ENCODE measurements at regions not wholly inside any gene's neighbourhood (a gene's known extent, or its start where the extent isn't known, plus 50 kb on each side); places are given as distances from the start of the nearest gene placed in this dataset.

DNA sequence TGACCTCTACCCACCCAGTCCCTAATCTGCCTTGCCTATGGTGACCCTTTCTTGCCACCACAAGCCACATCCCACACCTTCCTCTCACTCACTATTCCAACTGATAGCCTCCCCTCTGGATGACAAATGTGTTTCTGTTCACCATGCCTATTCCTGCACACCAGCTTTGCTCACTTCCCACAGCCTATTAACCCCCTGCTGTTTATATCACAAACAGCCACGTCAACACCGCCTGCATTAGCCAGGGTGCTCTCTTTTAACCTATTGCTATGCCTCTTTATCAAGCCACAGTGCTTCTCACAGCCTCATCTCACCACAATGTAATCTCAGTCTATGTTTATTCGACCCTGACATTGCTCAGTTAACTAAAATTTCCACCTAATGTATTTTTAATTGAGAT is 271.8 kb downstream of the SUCLG1 start:
- Histone ChIP-seq H3K4me3 (no peak overlapping the region), H3K9me3 (no peaks in the 10 kb centered on the region), H3K27ac (no peak overlapping the region), H3K4me1 (no peaks in the 10 kb centered on the region), H3K27me3 (no peaks in the 10 kb centered on the region), H3K36me3 (no peaks in the 10 kb centered on the region)
- TF ChIP-seq, protein P1, sequence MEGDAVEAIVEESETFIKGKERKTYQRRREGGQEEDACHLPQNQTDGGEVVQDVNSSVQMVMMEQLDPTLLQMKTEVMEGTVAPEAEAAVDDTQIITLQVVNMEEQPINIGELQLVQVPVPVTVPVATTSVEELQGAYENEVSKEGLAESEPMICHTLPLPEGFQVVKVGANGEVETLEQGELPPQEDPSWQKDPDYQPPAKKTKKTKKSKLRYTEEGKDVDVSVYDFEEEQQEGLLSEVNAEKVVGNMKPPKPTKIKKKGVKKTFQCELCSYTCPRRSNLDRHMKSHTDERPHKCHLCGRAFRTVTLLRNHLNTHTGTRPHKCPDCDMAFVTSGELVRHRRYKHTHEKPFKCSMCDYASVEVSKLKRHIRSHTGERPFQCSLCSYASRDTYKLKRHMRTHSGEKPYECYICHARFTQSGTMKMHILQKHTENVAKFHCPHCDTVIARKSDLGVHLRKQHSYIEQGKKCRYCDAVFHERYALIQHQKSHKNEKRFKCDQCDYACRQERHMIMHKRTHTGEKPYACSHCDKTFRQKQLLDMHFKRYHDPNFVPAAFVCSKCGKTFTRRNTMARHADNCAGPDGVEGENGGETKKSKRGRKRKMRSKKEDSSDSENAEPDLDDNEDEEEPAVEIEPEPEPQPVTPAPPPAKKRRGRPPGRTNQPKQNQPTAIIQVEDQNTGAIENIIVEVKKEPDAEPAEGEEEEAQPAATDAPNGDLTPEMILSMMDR (IDR thresholded peaks at IDR 0.05), result no peak
- TF ChIP-seq POLR2AphosphoS5 (IDR thresholded peaks at IDR 0.05) (no peak), POLR2A (IDR thresholded peaks at IDR 0.05) (no peak), EP300 (IDR thresholded peaks at IDR 0.05) (no peak)
- 68% methylated on average over 3 of the region's 3 CpGs for WGBS
- DNase-seq (ENCODE audit: low spot score in 2 of 2), result no peak

DNA sequence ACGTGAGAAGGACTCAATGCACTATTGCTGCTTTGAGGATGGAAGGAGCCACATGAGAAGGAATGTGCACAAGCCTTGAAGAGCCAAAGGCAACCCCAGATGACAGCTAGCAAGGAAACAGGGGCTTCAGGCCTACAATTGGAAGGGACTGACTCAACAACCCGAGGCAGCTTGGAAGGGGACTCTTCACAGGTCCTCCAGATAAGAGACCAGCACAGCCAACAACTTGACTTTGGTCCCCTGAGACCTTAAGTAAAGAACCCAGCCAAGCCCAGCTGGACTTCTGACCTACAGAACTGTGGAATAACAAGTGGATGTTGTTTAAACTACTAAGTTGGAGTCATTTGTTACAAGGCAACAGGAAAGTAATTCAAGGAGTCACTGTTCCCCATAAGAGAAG is 277.2 kb downstream of the SUCLG1 start:
- WGBS, result 73% methylated on average over 2 of the region's 2 CpGs
- Histone ChIP-seq H3K9me3 (no peaks in the 10 kb centered on the region), H3K27me3 (no peaks in the 10 kb centered on the region), H3K27ac (no peak overlapping the region), H3K4me1 (no peaks in the 10 kb centered on the region), H3K4me3 (no peak overlapping the region), H3K36me3 (no peaks in the 10 kb centered on the region)
- no peak for DNase-seq (ENCODE audit: low spot score in 2 of 2)
- TF ChIP-seq, protein P1 (IDR thresholded peaks at IDR 0.05), result no peak

DNA sequence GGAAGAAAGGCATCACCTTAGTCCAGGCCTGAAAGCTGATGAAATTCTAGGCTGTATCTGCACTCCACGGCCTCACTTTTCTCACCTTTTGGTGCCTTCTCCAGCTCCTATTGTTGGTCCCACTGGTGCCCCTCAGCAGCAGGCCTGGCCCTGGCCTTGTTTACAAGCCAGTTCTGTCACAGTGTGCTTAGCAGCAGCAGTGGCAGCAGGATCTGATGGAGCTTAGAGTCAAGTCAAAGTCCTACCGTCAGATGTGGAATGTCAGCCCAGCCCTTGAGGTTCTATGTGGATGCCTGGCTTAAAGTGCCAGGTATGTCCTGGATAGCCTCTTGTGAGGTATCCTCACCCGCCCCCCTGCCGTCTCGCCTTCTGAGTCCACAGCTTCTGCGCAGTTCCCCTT is 281.3 kb downstream of the SUCLG1 start:
- DNase-seq (ENCODE audit: low spot score in 2 of 2), result no peak
- no peaks in the 10 kb centered on the region for H3K36me3 ChIP-seq
- no peak for TF ChIP-seq POLR2A (IDR thresholded peaks at IDR 0.05)
- no peak for TF ChIP-seq POLR2AphosphoS5 (IDR thresholded peaks at IDR 0.05)
- TF ChIP-seq, protein P1 (IDR thresholded peaks at IDR 0.05), result no peak
- TF ChIP-seq EP300 (IDR thresholded peaks at IDR 0.05), result no peak
- 73% methylated on average over 6 of the region's 6 CpGs for WGBS
- H3K27me3 ChIP-seq, result no peaks in the 10 kb centered on the region
- H3K4me1 ChIP-seq, result no peaks in the 10 kb centered on the region
- H3K27ac ChIP-seq, result no peak overlapping the region
- H3K4me3 ChIP-seq, result no peak overlapping the region
- H3K9me3 ChIP-seq, result no peaks in the 10 kb centered on the region

DNA sequence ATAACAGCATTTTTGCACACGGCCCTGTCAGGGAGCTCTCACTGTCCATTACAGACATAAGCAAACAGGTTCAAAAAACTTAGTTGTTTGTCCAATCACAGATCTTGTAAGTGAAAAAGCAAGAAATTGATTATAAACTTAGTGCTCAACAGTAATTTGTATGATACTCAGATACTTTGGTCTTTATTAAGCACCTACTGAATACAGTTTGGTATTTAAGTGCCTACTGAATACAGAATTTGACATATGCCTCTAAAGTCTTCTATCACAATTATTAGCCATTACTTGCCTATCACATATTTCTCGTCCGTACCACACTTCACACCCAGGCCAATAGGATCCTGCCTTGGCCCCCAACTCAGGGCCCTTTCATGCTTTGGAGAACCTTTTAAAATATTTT is 283.1 kb downstream of the SUCLG1 start:
- WGBS, result 90% methylated on average over 3 of the region's 3 CpGs
- Histone ChIP-seq H3K9me3 (no peaks in the 10 kb centered on the region), H3K4me3 (no peak overlapping the region), H3K27me3 (no peaks in the 10 kb centered on the region), H3K4me1 (no peaks in the 10 kb centered on the region), H3K27ac (no peak overlapping the region), H3K36me3 (no peaks in the 10 kb centered on the region)
- TF ChIP-seq POLR2A (IDR thresholded peaks at IDR 0.05), result no peak
- TF ChIP-seq POLR2AphosphoS5 (IDR thresholded peaks at IDR 0.05), result no peak
- no peak for TF ChIP-seq EP300 (IDR thresholded peaks at IDR 0.05)
- TF ChIP-seq, protein P1 (IDR thresholded peaks at IDR 0.05), result no peak
- no peak for DNase-seq (ENCODE audit: low spot score in 2 of 2)

DNA sequence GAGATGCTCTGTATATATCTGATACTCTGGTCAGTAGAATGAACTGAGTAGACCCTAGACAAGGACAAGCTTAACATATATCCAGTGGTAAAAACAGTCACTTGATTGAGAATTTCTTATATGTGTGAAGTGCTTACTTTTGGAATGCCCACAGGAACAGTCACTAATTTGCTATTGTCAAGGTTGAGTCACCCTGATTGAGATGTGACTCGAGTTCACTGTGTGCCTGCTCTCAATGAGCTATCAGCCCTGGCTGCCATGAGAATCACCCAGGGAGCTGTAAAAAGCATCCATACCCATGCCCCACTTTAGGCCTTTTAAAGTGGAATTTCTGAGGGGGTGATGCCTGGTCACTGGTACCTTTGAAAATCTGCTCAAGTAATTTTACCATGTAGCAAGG is 283.7 kb downstream of the SUCLG1 start:
- no peak overlapping the region for H3K27ac ChIP-seq
- no peak for DNase-seq (ENCODE audit: low spot score in 2 of 2)
- TF ChIP-seq POLR2A (IDR thresholded peaks at IDR 0.05) (no peak), POLR2AphosphoS5 (IDR thresholded peaks at IDR 0.05) (no peak), EP300 (IDR thresholded peaks at IDR 0.05) (no peak)
- TF ChIP-seq, protein P1 (IDR thresholded peaks at IDR 0.05), result no peak
- H3K4me1 ChIP-seq, result no peaks in the 10 kb centered on the region
- no peaks in the 10 kb centered on the region for H3K9me3 ChIP-seq
- H3K36me3 ChIP-seq, result no peaks in the 10 kb centered on the region
- H3K4me3 ChIP-seq, result no peak overlapping the region
- WGBS, result 83% methylated on average over 1 of the region's 1 CpG
- no peaks in the 10 kb centered on the region for H3K27me3 ChIP-seq
